Fibroblast of lung (primary cell): ENCODE measurements at regions not wholly inside any gene's neighbourhood (a gene's known extent, or its start where the extent isn't known, plus 50 kb on each side); places are given as distances from the start of the nearest gene placed in this dataset.

ENCODE experiments used
- CTCF ChIP-seq, 2 donors: IDR thresholded peaks in 1 of 2; conservative IDR thresholded peaks in 1 of 2; 1 replicate in 1 of 2; 2 replicates in 1 of 2; pipeline ENCODE4 v1.5.1; 2011 to 2012; ENCODE audit warnings: low read length in 2 of 2, control low read depth in 1 of 2, inconsistent platforms in 1 of 2, low read depth in 1 of 2, mild to moderate bottlenecking in 1 of 2
- EZH2 ChIP-seq: IDR thresholded peaks from 2 replicates; pipeline ENCODE4 v1.5.1; 2012; ENCODE audit warnings: low read length, control low read depth, mild to moderate bottlenecking; ENCODE audit errors: missing control alignments

- TF ChIP-seq CTCF (conservative IDR thresholded peaks at IDR 0.05 in 1 of 2, IDR thresholded peaks at IDR 0.05 in 1 of 2; ENCODE audit: low read depth in 1 of 2, low read length in 2 of 2) (no peak), EZH2 (no peak)
These were observed 120.7 kb upstream of the RAI14 start for GRCh38 chr5:34535433-34535832.
